Parathyroid adenoma (tissue), 2 donors: ENCODE measurements at regions not wholly inside any gene's neighbourhood (a gene's known extent, or its start where the extent isn't known, plus 50 kb on each side); places are given as distances from the start of the nearest gene placed in this dataset.

Experiments used
- H2AFZ ChIP-seq: fragments of 300-600 bp; sonication (generic); one replicate; pipeline ENCODE4 v1.7.0; 2017; ENCODE audit warnings: antibody characterized with exemption, mild to moderate bottlenecking
- H3K27ac ChIP-seq: fragments of 300-600 bp; sonication (generic); one replicate; pipeline ENCODE4 v1.7.0; 2017
- H3K27me3 ChIP-seq: fragments of 300-600 bp; sonication (generic); one replicate; pipeline ENCODE4 v1.7.0; 2017; ENCODE audit warnings: low read length; ENCODE audit not compliant: control insufficient read depth, insufficient read depth
- H3K36me3 ChIP-seq: fragments of 300-600 bp; sonication (generic); one replicate; pipeline ENCODE4 v1.7.0; 2017; ENCODE audit warnings: low read length; ENCODE audit not compliant: control insufficient read depth, insufficient read depth
- H3K4me1 ChIP-seq: fragments of 300-600 bp; sonication (generic); one replicate; pipeline ENCODE4 v1.7.0; 2017; ENCODE audit warnings: control low read depth
- H3K4me2 ChIP-seq: fragments of 300-600 bp; sonication (generic); one replicate; pipeline ENCODE4 v1.7.0; 2017; ENCODE audit warnings: low read length
- H3K4me3 ChIP-seq: fragments of 300-600 bp; sonication (generic); one replicate; pipeline ENCODE4 v1.7.0; 2017; ENCODE audit warnings: low read depth, low read length
- H3K79me2 ChIP-seq: fragments of 300-600 bp; sonication (generic); one replicate; pipeline ENCODE4 v1.7.0; 2017; ENCODE audit warnings: control low read depth
- H3K9ac ChIP-seq: fragments of 300-600 bp; sonication (generic); one replicate; pipeline ENCODE4 v1.7.0; 2017; ENCODE audit warnings: mild to moderate bottlenecking
- H3K9me3 ChIP-seq: fragments of 300-600 bp; sonication (generic); one replicate; pipeline ENCODE4 v1.7.0; 2017; ENCODE audit warnings: low read length; ENCODE audit not compliant: control insufficient read depth
- TF ChIP-seq, protein P1 (sequence below): fragments of 300-600 bp; sonication (generic); IDR thresholded peaks from one replicate; pipeline ENCODE4 v1.7.0; 2017; ENCODE audit warnings: antibody characterized with exemption, mild to moderate bottlenecking
- donor health status: primary hyperparathyroidism.

DNA sequence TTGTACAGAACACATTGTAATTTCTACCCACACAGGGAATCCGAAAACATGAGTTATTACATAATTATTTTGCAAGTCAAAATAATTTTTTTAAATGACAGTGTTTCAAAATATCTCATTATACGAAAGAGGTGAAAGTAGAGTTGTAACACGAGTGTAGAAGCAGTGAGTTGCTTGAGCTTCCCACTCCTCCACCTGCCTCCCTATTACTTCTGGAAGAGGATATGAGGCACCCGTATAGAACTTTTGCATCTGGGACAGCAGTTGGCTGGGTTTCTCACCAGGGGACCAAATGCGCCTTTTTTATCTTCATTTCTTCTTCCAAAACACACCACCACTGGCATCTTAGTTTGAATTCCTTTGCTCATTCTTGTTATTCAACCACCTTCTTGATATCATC is 779.0 kb upstream of the COX7C start:
- TF ChIP-seq, protein P1, sequence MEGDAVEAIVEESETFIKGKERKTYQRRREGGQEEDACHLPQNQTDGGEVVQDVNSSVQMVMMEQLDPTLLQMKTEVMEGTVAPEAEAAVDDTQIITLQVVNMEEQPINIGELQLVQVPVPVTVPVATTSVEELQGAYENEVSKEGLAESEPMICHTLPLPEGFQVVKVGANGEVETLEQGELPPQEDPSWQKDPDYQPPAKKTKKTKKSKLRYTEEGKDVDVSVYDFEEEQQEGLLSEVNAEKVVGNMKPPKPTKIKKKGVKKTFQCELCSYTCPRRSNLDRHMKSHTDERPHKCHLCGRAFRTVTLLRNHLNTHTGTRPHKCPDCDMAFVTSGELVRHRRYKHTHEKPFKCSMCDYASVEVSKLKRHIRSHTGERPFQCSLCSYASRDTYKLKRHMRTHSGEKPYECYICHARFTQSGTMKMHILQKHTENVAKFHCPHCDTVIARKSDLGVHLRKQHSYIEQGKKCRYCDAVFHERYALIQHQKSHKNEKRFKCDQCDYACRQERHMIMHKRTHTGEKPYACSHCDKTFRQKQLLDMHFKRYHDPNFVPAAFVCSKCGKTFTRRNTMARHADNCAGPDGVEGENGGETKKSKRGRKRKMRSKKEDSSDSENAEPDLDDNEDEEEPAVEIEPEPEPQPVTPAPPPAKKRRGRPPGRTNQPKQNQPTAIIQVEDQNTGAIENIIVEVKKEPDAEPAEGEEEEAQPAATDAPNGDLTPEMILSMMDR: no peak
- no peaks in the 10 kb centered on the region for H3K36me3 ChIP-seq

DNA sequence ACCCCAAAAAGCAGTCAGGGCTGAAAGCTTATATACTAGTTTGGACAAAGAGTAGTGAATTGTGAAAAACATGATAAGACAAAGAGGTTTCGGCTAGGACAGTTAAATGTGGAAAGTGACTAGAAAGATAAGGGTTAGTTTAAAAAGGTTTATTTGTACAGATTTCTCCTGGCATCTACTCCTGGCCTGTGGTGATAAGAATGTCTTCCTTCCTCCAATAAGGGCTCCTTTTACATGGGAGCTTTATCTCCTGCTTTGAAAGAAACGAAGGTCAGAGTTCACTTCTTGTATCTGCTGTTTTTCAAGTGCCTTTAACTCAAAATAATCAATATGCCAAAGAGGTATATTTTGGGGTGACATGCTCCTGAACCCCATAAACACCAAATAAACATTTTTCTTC is 776.1 kb upstream of the COX7C start:
- H2AFZ ChIP-seq: no peak overlapping the region
- TF ChIP-seq, protein P1: no peak
- H3K27me3 ChIP-seq: no peaks in the 10 kb centered on the region
- H3K4me3 ChIP-seq: no peak overlapping the region
- H3K4me2 ChIP-seq: no peak overlapping the region
- H3K9me3 ChIP-seq: no peaks in the 10 kb centered on the region
- H3K4me1 ChIP-seq: no peaks in the 10 kb centered on the region
- no peaks in the 10 kb centered on the region for H3K36me3 ChIP-seq
- H3K79me2 ChIP-seq: no peaks in the 10 kb centered on the region
- H3K27ac ChIP-seq: no peak overlapping the region
- no peak overlapping the region for H3K9ac ChIP-seq

More for the DNA sequence above, 779.0 kb upstream of the COX7C start:
- Histone ChIP-seq H3K4me3 (no peak overlapping the region), H3K27me3 (no peaks in the 10 kb centered on the region), H3K9me3 (no peaks in the 10 kb centered on the region), H3K4me2 (no peak overlapping the region), H2AFZ (no peak overlapping the region), H3K27ac (no peak overlapping the region), H3K9ac (no peak overlapping the region), H3K79me2 (no peaks in the 10 kb centered on the region), H3K4me1 (no peaks in the 10 kb centered on the region)

- TF ChIP-seq, protein P1: no peak
- Histone ChIP-seq H3K27me3 (no peaks in the 10 kb centered on the region), H3K4me3 (no peak overlapping the region), H3K27ac (no peak overlapping the region), H3K9me3 (no peaks in the 10 kb centered on the region), H3K79me2 (no peaks in the 10 kb centered on the region), H3K9ac (no peak overlapping the region), H3K36me3 (no peaks in the 10 kb centered on the region), H3K4me1 (no peaks in the 10 kb centered on the region), H3K4me2 (no peak overlapping the region), H2AFZ (no peak overlapping the region)
These were observed 774.2 kb upstream of the COX7C start for GRCh38 chr5:85843535-85843934.

GRCh38 chr5:85849411-85849810 is 768.3 kb upstream of the COX7C start:
- Histone ChIP-seq H3K9me3 (no peaks in the 10 kb centered on the region), H3K36me3 (no peaks in the 10 kb centered on the region), H3K4me1 (no peaks in the 10 kb centered on the region), H3K4me3 (no peak overlapping the region), H3K9ac (no peak overlapping the region), H3K27me3 (no peaks in the 10 kb centered on the region), H2AFZ (no peak overlapping the region), H3K4me2 (no peak overlapping the region), H3K27ac (no peak overlapping the region), H3K79me2 (no peaks in the 10 kb centered on the region)
- TF ChIP-seq, protein P1: no peak

DNA sequence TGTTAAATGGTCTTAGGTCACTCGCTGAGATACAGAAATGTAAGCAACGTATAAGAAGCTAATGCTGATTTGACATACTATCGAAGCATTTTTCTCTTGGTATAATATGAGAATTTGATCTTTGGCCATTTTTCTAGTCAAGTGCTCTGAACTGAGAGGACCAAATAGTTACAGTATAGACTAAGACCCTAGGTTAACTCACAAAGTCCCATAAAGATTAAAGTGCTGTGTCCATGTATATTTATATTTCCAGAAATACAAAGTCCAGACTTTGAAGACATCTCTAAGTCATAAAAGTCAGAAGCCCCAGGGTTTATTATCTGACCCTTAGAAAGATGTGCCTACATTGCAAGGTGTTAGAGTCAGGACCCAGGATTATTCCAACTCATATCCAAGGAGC is 752.4 kb upstream of the COX7C start:
- no peaks in the 10 kb centered on the region for H3K27me3 ChIP-seq
- no peak overlapping the region for H3K9ac ChIP-seq
- H3K27ac ChIP-seq: no peak overlapping the region
- no peaks in the 10 kb centered on the region for H3K4me1 ChIP-seq
- no peaks in the 10 kb centered on the region for H3K9me3 ChIP-seq
- H3K36me3 ChIP-seq: no peaks in the 10 kb centered on the region
- no peaks in the 10 kb centered on the region for H3K79me2 ChIP-seq
- H3K4me2 ChIP-seq: no peak overlapping the region
- no peak overlapping the region for H3K4me3 ChIP-seq
- TF ChIP-seq, protein P1: no peak
- no peak overlapping the region for H2AFZ ChIP-seq
